ENCODE measurements at regions not wholly inside any gene's neighbourhood (a gene's known extent, or its start where the extent isn't known, plus 50 kb on each side); places are given as distances from the start of the nearest gene placed in this dataset.
"Not testable (repeated sequence)": the region's sequence is repeated elsewhere in the genome, so short reads cannot be mapped to it uniquely, and the experiment has no call there.

DNA sequence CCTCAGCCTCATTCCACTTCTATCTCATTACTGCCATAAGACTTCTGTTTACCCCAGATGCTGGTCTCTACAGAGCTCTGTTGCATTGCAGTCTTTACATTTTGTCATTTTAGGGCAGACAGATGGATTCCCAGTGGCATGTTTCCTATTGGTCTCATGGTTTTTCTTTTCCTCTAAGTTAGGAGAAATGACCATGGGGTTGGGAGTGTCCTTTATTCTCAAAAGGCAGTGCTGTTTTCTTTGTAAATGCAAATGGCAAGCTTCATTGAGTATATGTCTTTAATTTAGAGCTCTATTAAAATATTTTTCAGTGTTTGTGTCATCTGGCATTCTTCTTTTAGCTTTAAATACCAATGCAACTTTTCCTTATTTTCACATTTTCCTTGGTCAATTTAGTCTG lies 57.0 kb downstream of the MSTN start:
- no peak for DNase-seq

- DNase-seq, result no peak
Measured at GRCh38 chr2:189999661-190000060, 62.9 kb downstream of the MSTN start.

- not testable (repeated sequence) for DNase-seq
Measured at GRCh38 chr2:189998665-189999064, 63.9 kb downstream of the MSTN start.

DNA sequence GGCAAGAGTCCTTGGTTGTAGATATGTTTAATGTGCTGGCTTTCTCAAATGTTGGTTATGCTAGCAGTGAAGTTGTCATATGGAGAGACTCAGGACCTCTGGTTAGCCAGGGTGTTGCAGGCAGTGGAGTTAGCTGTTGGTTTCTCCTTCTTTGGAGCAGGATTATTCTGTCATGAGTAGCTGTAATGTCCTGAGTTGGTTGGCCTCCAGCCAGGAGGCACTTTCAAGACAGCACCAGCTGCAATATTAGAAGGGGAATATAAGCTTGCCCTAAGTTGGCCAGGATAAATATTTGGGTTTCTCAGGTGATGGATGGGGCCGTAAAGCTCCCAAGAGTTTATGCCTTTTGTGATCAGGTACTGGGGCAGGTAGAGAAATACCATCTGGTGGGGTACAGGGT lies 65.5 kb downstream of the MSTN start:
- DNase-seq, result no peak

GRCh38 chr2:189995679-189996078 lies 66.8 kb downstream of the MSTN start:
- no peak for DNase-seq

GRCh38 chr2:189982780-189983394 lies 79.6 kb downstream of the MSTN start:
- no peak for DNase-seq

GRCh38 chr2:189982087-189982486 lies 80.4 kb downstream of the MSTN start:
- DNase-seq, result no peak

- DNase-seq, result not testable (repeated sequence)
Measured at GRCh38 chr2:189976488-189976887, 86.0 kb downstream of the MSTN start.

GRCh38 chr2:189960346-189960745 lies 102.2 kb downstream of the MSTN start:
- no peak for DNase-seq

- DNase-seq, result peak; percentile 21
Measured at GRCh38 chr2:189959450-189959849, 103.1 kb downstream of the MSTN start.

GRCh38 chr2:189954989-189955388 lies 107.5 kb downstream of the MSTN start:
- no peak for DNase-seq

GRCh38 chr2:189952536-189953109 lies 109.9 kb downstream of the MSTN start:
- DNase-seq, result no peak

- no peak for DNase-seq
Measured at GRCh38 chr2:189951791-189952535, 110.6 kb downstream of the MSTN start.

DNA sequence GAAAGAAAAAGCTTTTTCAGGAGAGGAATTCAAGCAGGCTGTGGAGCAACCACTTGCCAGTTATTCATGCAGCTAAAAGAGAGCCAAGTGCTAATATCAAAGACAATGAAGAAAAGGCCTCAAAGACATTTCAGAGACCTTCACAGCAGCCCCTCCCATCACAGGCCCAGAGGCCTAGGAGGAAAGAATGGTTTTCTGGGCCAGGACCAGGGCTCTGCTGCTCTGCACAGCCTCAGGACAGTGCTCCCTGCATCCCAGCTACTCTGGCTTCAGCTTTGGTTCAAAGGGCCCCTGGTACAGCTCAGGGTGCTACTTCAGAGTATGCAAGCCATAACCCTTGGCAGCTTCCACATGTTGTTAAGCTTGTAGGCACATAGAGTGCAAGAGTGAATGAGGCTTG lies 119.5 kb downstream of the MSTN start:
- no peak for DNase-seq

DNA sequence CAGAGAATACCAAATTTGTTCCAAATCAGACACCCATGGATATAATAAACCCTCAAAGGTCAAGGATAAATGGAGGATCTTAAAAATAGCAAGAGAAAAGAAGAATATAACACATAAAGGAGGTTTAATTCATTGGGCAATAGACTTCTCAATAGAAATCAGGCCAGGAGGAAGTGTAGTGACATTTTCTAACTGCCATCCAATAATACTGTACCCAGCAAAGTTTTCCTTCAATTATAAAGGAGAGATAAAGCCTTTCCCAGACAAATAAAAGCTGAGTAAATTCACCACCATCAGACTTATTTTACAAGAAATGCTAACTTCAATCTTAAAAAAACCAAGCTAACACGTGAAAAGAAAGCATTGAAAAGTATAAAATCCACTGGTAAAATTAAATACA lies 121.6 kb downstream of the MSTN start:
- no peak for DNase-seq

DNA sequence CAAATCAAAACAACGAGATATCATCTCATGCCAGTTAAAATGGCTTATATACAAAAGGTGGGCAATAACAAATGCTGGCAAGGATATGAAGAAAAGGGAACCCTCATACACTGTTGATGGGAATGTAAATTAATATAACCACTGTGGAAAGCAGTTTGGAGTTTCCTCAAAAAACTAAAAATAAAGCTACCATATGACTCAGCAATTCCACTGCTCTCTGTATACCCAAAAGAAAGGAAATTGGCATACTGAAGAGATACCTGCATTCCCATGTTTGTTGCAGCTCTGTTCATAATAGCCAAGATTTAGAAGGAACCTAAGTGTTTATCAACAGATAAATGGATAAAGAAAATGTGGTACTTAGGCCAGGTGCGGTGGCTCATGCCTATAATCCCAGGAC lies 124.8 kb downstream of the MSTN start:
- DNase-seq, result no peak

DNA sequence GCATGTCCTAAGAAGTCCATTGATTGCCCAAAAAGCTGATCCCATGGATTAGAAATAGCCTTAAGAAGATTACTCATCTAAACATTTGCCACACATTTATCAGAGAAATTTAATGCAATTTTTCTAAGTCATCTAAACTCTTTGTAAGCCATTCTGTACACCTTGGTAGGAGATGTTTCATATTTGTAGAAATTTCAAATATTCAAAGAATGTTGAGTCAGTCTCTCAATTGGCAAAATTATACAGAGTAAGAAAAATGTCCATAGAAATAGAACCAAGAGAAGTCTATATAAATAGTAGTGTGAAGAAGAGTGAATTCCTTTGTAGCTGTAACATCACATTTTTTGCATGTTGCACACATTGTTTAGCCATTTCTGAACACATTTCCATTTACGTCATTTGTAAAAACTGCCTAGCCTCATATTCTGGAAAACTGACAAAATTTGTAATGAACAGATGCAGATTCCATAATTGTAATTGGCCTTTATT lies 128.6 kb downstream of the MSTN start:
- DNase-seq, result no peak

GRCh38 chr2:189933041-189933440 lies 129.5 kb downstream of the MSTN start:
- DNase-seq, result no peak

- DNase-seq, result no peak
Measured at GRCh38 chr2:189927823-189928222, 134.7 kb downstream of the MSTN start.
